K562 (cell line): ENCODE measurements at regions not wholly inside any gene's neighbourhood (a gene's known extent, or its start where the extent isn't known, plus 50 kb on each side); places are given as distances from the start of the nearest gene placed in this dataset.

Experiments
- ATAC-seq: fragments of 200-7000 bp; cut with Tn5 transposase; 3 replicates; pipeline ENCODE4 v1.9.1; 2020; ENCODE audit warnings: moderate library complexity
- BruUV-seq: library from RNA; stranded (reverse); fragments of 400-500 nt; replicated peaks from 2 replicates; lab custom pipeline; 2021; lab: Mats Ljungman, UMichigan
- CTCF ChIA-PET: fragments of 300-600 bp; formaldehyde crosslinking; extraction: SDS; loops from one replicate; lab custom pipeline; 2021; ENCODE audit warnings: low intra/inter-chr PET ratio; lab: Yijun Ruan, JAX
- POLR2A ChIA-PET: fragments of 300-600, 350-650 bp; sonication (Branson Sonifier 250); formaldehyde crosslinking; extraction: SDS; loops from one replicate; lab custom pipeline; 2021; ENCODE audit warnings: antibody characterized with exemption, inconsistent platforms; lab: Yijun Ruan, JAX
- DNase-seq, 4 experiments: peaks; one replicate each; pipeline versions ENCODE4 v3.0.0 to v3.0.0-alpha.2; 2011 to 2018; ENCODE audit warnings: low spot score in 3 of 4, mixed read lengths in 3 of 4; ENCODE audit errors: extremely low read depth in 1 of 4
- FAIRE-seq: peaks from 2 replicates; lab custom pipeline; 2011; peaks lifted over from hg19 to GRCh38; lab: Jason Lieb, UNC
- H2AFZ ChIP-seq: 2 replicates; pipeline ENCODE4 v1.6.0; 2011; ENCODE audit warnings: low read depth, low read length, control low read depth, inconsistent platforms
- H3K27ac ChIP-seq: fragments of 200-600 bp; 3 replicates; pipeline ENCODE4 v1.8.0; 2011; ENCODE audit warnings: low read depth, mild to moderate bottlenecking, control low read depth, inconsistent platforms, low read length, moderate library complexity, mixed read lengths; ENCODE audit errors: extremely low read depth
- H3K27me3 ChIP-seq, 2 experiments: fragments of 300-600 bp in 1 of 2; 2 replicates in 1 of 2; 3 replicates in 1 of 2; pipeline versions ENCODE4 v1.6.0 to v1.8.0; 2011; ENCODE audit warnings: inconsistent platforms in 2 of 2, low read length in 2 of 2, mild to moderate bottlenecking in 1 of 2, mixed read lengths in 1 of 2, moderate library complexity in 1 of 2; ENCODE audit not compliant: control insufficient read depth in 2 of 2, insufficient read depth in 2 of 2
- H3K36me3 ChIP-seq: fragments of 300-600 bp; 3 replicates; pipeline ENCODE4 v1.8.0; 2011; ENCODE audit warnings: mild to moderate bottlenecking, low read length, inconsistent platforms; ENCODE audit not compliant: control insufficient read depth, insufficient read depth
- H3K4me1 ChIP-seq, 2 experiments: fragments of 200-600 bp in 1 of 2; replicated peaks in 1 of 2; 2 replicates in 1 of 2; 3 replicates in 1 of 2; pipeline versions ENCODE4 v1.5.1 to v1.8.0; 2011; ENCODE audit warnings: inconsistent platforms in 2 of 2, low read length in 2 of 2, mild to moderate bottlenecking in 1 of 2, mixed read lengths in 1 of 2, moderate library complexity in 1 of 2; ENCODE audit not compliant: control insufficient read depth in 2 of 2, insufficient read depth in 2 of 2
- H3K4me2 ChIP-seq: 2 replicates; pipeline ENCODE4 v1.6.1; 2011; ENCODE audit warnings: low read length, control low read depth, inconsistent platforms, mixed read lengths; ENCODE audit not compliant: insufficient read depth
- H3K4me3 ChIP-seq: fragments of 200-600 bp; sonication (generic), shearing (Covaris generic); 2 replicates; pipeline ENCODE4 v1.5.1; 2016; ENCODE audit warnings: control low read depth, inconsistent platforms
- H3K79me2 ChIP-seq: fragments of 200-600 bp; 3 replicates; pipeline ENCODE4 v1.8.0; 2011; ENCODE audit warnings: low read length, inconsistent platforms; ENCODE audit not compliant: control insufficient read depth, insufficient read depth
- H3K9ac ChIP-seq, 2 experiments: 2 replicates each; pipeline versions ENCODE4 v1.6.0 to v1.6.1; 2011; ENCODE audit warnings: low read depth in 2 of 2, low read length in 2 of 2, control low read depth in 1 of 2, inconsistent platforms in 1 of 2, mild to moderate bottlenecking in 1 of 2, mixed read lengths in 1 of 2; ENCODE audit not compliant: insufficient read depth in 1 of 2
- H3K9me1 ChIP-seq: one replicate; pipeline ENCODE4 v1.6.0; 2011; ENCODE audit warnings: inconsistent platforms, mild to moderate bottlenecking, low read length, moderate library complexity; ENCODE audit not compliant: control insufficient read depth, insufficient read depth
- H3K9me3 ChIP-seq: replicated peaks from 2 replicates; pipeline ENCODE4 v1.5.1; 2011; ENCODE audit warnings: low read depth, low read length, inconsistent platforms; ENCODE audit not compliant: control insufficient read depth, insufficient read depth
- H4K20me1 ChIP-seq: replicated peaks from 2 replicates; pipeline ENCODE4 v1.6.1; 2011; ENCODE audit warnings: low read length, inconsistent platforms, mixed read lengths; ENCODE audit not compliant: control insufficient read depth, insufficient read depth
- ESRRB ChIP-seq: fragments of 250-450 bp; sonication (Bioruptor Pico); IDR thresholded peaks from 2 replicates; pipeline ENCODE4 v1.5.0; 2020; ENCODE audit warnings: mild to moderate bottlenecking, moderate library complexity, borderline replicate concordance
- HDAC6 ChIP-seq: IDR thresholded peaks from 2 replicates; pipeline ENCODE4 v1.6.1; 2012; ENCODE audit warnings: low read depth, mild to moderate bottlenecking, control low read depth, inconsistent platforms, low read length, moderate library complexity
- HDGF ChIP-seq: fragments of 450-650 bp; IDR thresholded peaks from 2 replicates; pipeline ENCODE4 v1.6.1; 2016
- IFI16 ChIP-seq: fragments of 250-450 bp; sonication (Bioruptor Pico); IDR thresholded peaks from 2 replicates; pipeline ENCODE4 v2.1.2; 2022; ENCODE audit warnings: mild to moderate bottlenecking, inconsistent platforms
- PRMT5 ChIP-seq: sonication (generic); formaldehyde crosslinking; IDR thresholded peaks from 2 replicates; pipeline ENCODE4 v1.5.0; 2020; ENCODE audit warnings: missing genetic modification reagents
- PTTG1 ChIP-seq: fragments of 450-650 bp; IDR thresholded peaks from 2 replicates; pipeline ENCODE4 v1.6.1; 2016; ENCODE audit warnings: low read depth, mild to moderate bottlenecking, missing genetic modification characterization, missing compliant biosample characterization
- SMAD3 ChIP-seq: fragments of 450-650 bp; formaldehyde crosslinking; conservative IDR thresholded peaks from 2 replicates; pipeline ENCODE4 v1.4.0; 2020; ENCODE audit warnings: mild to moderate bottlenecking
- SRSF7 ChIP-seq: fragments of 200-400 bp; formaldehyde crosslinking; optimal IDR thresholded peaks from 2 replicates; pipeline ENCODE3; 2017; ENCODE audit warnings: mild to moderate bottlenecking, low read depth, low read length
- XRCC4 ChIP-seq: IDR thresholded peaks from one replicate; pipeline ENCODE4 v1.6.1; 2011; ENCODE audit not compliant: insufficient read depth, insufficient read length; ENCODE audit errors: extremely low read depth
- ZNF584 ChIP-seq: fragments of 200-800 bp; sonication (Bioruptor generic); IDR thresholded peaks from 2 replicates; pipeline ENCODE4 v1.6.1; 2016; ENCODE audit warnings: low read depth, mild to moderate bottlenecking, missing genetic modification characterization, missing compliant biosample characterization
- ZNF778 ChIP-seq: fragments of 450-650 bp; formaldehyde crosslinking; IDR thresholded peaks from 2 replicates; pipeline ENCODE4 v1.4.0; 2020; ENCODE audit warnings: mild to moderate bottlenecking, moderate library complexity
- WGBS: fragments of 100-300 bp; shearing (Covaris generic); methylation state at CpG from one replicate; pipeline ENCODE4 v1.1.6; 2016; ENCODE audit warnings: low coverage, mixed read lengths; ENCODE audit not compliant: insufficient coverage; ENCODE audit errors: missing lambda C conversion rate; 5-methylcytosine and 5-hydroxymethylcytosine counted together
- in situ Hi-C: fragments of 300-500 bp; cut with MboI; formaldehyde crosslinking; loops from 4 replicates; pipeline ENCODE4 v1.15.0; 2018; ENCODE audit warnings: inconsistent platforms, mixed read lengths
- intact Hi-C: fragments of 100-400 bp; cut with micrococcal nuclease; formaldehyde crosslinking; loops from 2 replicates; pipeline ENCODE4 v1.14.2; 2022
- TF ChIP-seq, protein P1 (sequence below): sonication (generic); formaldehyde crosslinking; IDR thresholded peaks from 2 replicates; pipeline ENCODE4 v1.5.0; 2020; ENCODE audit warnings: missing genetic modification reagents
- TF ChIP-seq, protein P2 (sequence below), 2 experiments: IDR thresholded peaks; 2 replicates each; pipeline ENCODE4 v1.6.1; 2012; ENCODE audit warnings: improper control_type of control experiment in 2 of 2, low read depth in 2 of 2, low read length in 2 of 2, borderline replicate concordance in 1 of 2
- TF ChIP-seq, protein P3 (sequence below): fragments of 250-450 bp; sonication (Bioruptor Pico); IDR thresholded peaks from 2 replicates; pipeline ENCODE4 v1.4.0; 2020

DNA sequence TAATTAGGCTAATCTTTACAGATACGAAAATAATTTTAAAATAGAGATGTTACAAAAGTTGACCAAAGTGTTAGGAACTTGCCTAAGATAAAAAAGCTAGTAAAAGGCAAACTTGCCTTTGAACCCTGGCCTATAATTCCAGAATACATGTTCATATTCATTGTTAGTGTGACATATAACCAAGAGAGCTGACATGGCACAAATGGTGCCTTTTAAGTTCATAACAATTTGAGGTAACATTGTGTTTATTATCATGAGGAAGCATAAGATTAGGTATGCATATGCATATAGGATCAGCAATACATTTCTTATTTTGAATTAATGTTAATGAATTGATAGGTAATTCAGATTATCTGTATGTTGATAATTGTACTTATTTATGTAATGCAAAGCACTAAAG is 1537.9 kb upstream of the PRR20A start:
- Histone ChIP-seq H3K9me3 (no peaks in the 10 kb centered on the region), H3K27me3 (no peaks in the 10 kb centered on the region), H3K4me3 (no peak overlapping the region), H3K27ac (no peak overlapping the region), H3K4me2 (no peak overlapping the region), H4K20me1 (no peaks in the 10 kb centered on the region), H3K79me2 (no peaks in the 10 kb centered on the region), H2AFZ (no peak overlapping the region), H3K9ac (no peak overlapping the region), H3K9me1 (no peaks in the 10 kb centered on the region), H3K4me1 (no peaks in the 10 kb centered on the region), H3K36me3 (no peaks in the 10 kb centered on the region)
- in situ Hi-C loops, result no loop called here
- WGBS, result 0% methylated on average over 1 of the region's 1 CpG
- ChIA-PET CTCF (no interaction called here), POLR2A (no interaction called here)
- no peak for FAIRE-seq
- no TSS peak for BruUV-seq
- DNase-seq, result no peak
- TF ChIP-seq, protein P1, sequence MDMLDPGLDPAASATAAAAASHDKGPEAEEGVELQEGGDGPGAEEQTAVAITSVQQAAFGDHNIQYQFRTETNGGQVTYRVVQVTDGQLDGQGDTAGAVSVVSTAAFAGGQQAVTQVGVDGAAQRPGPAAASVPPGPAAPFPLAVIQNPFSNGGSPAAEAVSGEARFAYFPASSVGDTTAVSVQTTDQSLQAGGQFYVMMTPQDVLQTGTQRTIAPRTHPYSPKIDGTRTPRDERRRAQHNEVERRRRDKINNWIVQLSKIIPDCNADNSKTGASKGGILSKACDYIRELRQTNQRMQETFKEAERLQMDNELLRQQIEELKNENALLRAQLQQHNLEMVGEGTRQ (CRISPR knock-in tag), result no peak
- no peak for TF ChIP-seq XRCC4
- TF ChIP-seq ZNF584, result no peak
- TF ChIP-seq, protein P2, sequence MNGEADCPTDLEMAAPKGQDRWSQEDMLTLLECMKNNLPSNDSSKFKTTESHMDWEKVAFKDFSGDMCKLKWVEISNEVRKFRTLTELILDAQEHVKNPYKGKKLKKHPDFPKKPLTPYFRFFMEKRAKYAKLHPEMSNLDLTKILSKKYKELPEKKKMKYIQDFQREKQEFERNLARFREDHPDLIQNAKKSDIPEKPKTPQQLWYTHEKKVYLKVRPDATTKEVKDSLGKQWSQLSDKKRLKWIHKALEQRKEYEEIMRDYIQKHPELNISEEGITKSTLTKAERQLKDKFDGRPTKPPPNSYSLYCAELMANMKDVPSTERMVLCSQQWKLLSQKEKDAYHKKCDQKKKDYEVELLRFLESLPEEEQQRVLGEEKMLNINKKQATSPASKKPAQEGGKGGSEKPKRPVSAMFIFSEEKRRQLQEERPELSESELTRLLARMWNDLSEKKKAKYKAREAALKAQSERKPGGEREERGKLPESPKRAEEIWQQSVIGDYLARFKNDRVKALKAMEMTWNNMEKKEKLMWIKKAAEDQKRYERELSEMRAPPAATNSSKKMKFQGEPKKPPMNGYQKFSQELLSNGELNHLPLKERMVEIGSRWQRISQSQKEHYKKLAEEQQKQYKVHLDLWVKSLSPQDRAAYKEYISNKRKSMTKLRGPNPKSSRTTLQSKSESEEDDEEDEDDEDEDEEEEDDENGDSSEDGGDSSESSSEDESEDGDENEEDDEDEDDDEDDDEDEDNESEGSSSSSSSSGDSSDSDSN (IDR thresholded peaks at IDR 0.05; ENCODE audit: borderline replicate concordance in 1 of 2, low read depth in 2 of 2, low read length in 2 of 2), result no peak
- TF ChIP-seq PRMT5, result no peak
- no peak for TF ChIP-seq HDAC6
- TF ChIP-seq, protein P3, sequence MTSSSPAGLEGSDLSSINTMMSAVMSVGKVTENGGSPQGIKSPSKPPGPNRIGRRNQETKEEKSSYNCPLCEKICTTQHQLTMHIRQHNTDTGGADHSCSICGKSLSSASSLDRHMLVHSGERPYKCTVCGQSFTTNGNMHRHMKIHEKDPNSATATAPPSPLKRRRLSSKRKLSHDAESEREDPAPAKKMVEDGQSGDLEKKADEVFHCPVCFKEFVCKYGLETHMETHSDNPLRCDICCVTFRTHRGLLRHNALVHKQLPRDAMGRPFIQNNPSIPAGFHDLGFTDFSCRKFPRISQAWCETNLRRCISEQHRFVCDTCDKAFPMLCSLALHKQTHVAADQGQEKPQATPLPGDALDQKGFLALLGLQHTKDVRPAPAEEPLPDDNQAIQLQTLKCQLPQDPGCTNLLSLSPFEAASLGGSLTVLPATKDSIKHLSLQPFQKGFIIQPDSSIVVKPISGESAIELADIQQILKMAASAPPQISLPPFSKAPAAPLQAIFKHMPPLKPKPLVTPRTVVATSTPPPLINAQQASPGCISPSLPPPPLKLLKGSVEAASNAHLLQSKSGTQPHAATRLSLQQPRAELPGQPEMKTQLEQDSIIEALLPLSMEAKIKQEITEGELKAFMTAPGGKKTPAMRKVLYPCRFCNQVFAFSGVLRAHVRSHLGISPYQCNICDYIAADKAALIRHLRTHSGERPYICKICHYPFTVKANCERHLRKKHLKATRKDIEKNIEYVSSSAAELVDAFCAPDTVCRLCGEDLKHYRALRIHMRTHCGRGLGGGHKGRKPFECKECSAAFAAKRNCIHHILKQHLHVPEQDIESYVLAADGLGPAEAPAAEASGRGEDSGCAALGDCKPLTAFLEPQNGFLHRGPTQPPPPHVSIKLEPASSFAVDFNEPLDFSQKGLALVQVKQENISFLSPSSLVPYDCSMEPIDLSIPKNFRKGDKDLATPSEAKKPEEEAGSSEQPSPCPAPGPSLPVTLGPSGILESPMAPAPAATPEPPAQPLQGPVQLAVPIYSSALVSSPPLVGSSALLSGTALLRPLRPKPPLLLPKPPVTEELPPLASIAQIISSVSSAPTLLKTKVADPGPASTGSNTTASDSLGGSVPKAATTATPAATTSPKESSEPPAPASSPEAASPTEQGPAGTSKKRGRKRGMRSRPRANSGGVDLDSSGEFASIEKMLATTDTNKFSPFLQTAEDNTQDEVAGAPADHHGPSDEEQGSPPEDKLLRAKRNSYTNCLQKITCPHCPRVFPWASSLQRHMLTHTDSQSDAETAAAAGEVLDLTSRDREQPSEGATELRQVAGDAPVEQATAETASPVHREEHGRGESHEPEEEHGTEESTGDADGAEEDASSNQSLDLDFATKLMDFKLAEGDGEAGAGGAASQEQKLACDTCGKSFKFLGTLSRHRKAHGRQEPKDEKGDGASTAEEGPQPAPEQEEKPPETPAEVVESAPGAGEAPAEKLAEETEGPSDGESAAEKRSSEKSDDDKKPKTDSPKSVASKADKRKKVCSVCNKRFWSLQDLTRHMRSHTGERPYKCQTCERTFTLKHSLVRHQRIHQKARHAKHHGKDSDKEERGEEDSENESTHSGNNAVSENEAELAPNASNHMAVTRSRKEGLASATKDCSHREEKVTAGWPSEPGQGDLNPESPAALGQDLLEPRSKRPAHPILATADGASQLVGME (CRISPR knock-in tag), result no peak
- no peak for TF ChIP-seq SRSF7
- TF ChIP-seq ESRRB (CRISPR knock-in tag), result no peak
- TF ChIP-seq IFI16, result no peak
- TF ChIP-seq SMAD3, result no peak
- TF ChIP-seq ZNF778, result no peak
- TF ChIP-seq PTTG1, result no peak
- no peak for TF ChIP-seq HDGF
- no peak for ATAC-seq
- intact Hi-C loops, result no loop called here
